Neural crest cell (in vitro differentiated cells): ENCODE measurements at regions not wholly inside any gene's neighbourhood (a gene's known extent, or its start where the extent isn't known, plus 50 kb on each side); places are given as distances from the start of the nearest gene placed in this dataset.

Experiments used
- DNase-seq: peaks from one replicate; pipeline ENCODE4 v3.0.0; 2021; ENCODE audit warnings: low read depth, mixed read lengths, low spot score
- H3K27ac Mint-ChIP-seq: one replicate; pipeline ENCODE4 v1.8.0; 2021; ENCODE audit warnings: mild to moderate bottlenecking, mixed read lengths; ENCODE audit not compliant: unreplicated experiment
- H3K27me3 Mint-ChIP-seq: 2 replicates; pipeline ENCODE4 v1.8.0; 2021; ENCODE audit warnings: low read depth, mild to moderate bottlenecking, mixed read lengths
- H3K36me3 Mint-ChIP-seq: 2 replicates; pipeline ENCODE4 v1.8.0; 2021; ENCODE audit warnings: low read depth, mild to moderate bottlenecking, mixed read lengths
- H3K4me1 Mint-ChIP-seq: 2 replicates; pipeline ENCODE4 v1.8.0; 2021; ENCODE audit warnings: mixed read lengths
- H3K4me3 Mint-ChIP-seq: one replicate; pipeline ENCODE4 v1.8.0; 2021; ENCODE audit warnings: mild to moderate bottlenecking, mixed read lengths
- H3K9me3 Mint-ChIP-seq: 2 replicates; pipeline ENCODE4 v1.8.0; 2021; ENCODE audit warnings: mixed read lengths
- CTCF ChIP-seq: fragments of 200-600 bp; sonication (generic); conservative IDR thresholded peaks from 2 replicates; pipeline ENCODE4 v1.5.0; 2021; ENCODE audit warnings: antibody characterized with exemption, mild to moderate bottlenecking

GRCh38 chr9:1879501-1879900 lies 135.6 kb upstream of the SMARCA2 start:
- Mint-ChIP-seq H3K27me3 (no peaks in the 10 kb centered on the region), H3K36me3 (no peaks in the 10 kb centered on the region), H3K9me3 (no peaks in the 10 kb centered on the region), H3K4me3 (no peak overlapping the region), H3K4me1 (no peaks in the 10 kb centered on the region), H3K27ac (no peak overlapping the region)
- DNase-seq = no peak
- TF ChIP-seq CTCF = no peak

- no peaks in the 10 kb centered on the region for H3K36me3 Mint-ChIP-seq
Measured at GRCh38 chr9:1880038-1880565, 135.0 kb upstream of the SMARCA2 start.

GRCh38 chr9:1881708-1882295 lies 133.3 kb upstream of the SMARCA2 start:
- Mint-ChIP-seq H3K27ac (no peak overlapping the region), H3K27me3 (no peaks in the 10 kb centered on the region), H3K9me3 (no peaks in the 10 kb centered on the region), H3K4me1 (no peaks in the 10 kb centered on the region), H3K4me3 (no peak overlapping the region), H3K36me3 (no peaks in the 10 kb centered on the region)
- no peak for TF ChIP-seq CTCF
- no peak for DNase-seq

More at GRCh38 chr9:1880038-1880565, 135.0 kb upstream of the SMARCA2 start:
- Mint-ChIP-seq H3K9me3 (no peaks in the 10 kb centered on the region), H3K27ac (no peak overlapping the region), H3K4me1 (no peaks in the 10 kb centered on the region), H3K27me3 (no peaks in the 10 kb centered on the region), H3K4me3 (no peak overlapping the region)
- DNase-seq = no peak
- no peak for TF ChIP-seq CTCF

GRCh38 chr9:1882711-1883403 lies 132.3 kb upstream of the SMARCA2 start:
- Mint-ChIP-seq H3K36me3 (no peaks in the 10 kb centered on the region), H3K27ac (no peak overlapping the region), H3K4me1 (no peaks in the 10 kb centered on the region), H3K4me3 (no peak overlapping the region), H3K9me3 (no peaks in the 10 kb centered on the region), H3K27me3 (no peaks in the 10 kb centered on the region)
- no peak for DNase-seq
- TF ChIP-seq CTCF = no peak

- no peak for TF ChIP-seq CTCF
- Mint-ChIP-seq H3K36me3 (no peaks in the 10 kb centered on the region), H3K9me3 (no peaks in the 10 kb centered on the region), H3K4me3 (no peak overlapping the region), H3K27me3 (peaks cover 9% of the 10 kb centered on the region), H3K4me1 (no peaks in the 10 kb centered on the region), H3K27ac (no peak overlapping the region)
- DNase-seq = no peak
Measured at GRCh38 chr9:1890201-1890600, 124.9 kb upstream of the SMARCA2 start.
